Smooth muscle cell (in vitro differentiated cells): ENCODE measurements at regions not wholly inside any gene's neighbourhood (a gene's known extent, or its start where the extent isn't known, plus 50 kb on each side); places are given as distances from the start of the nearest gene placed in this dataset.
A peak's percentile ranks its signal among the peaks of the same experiment; 100 is the strongest.

Source experiments
- DNase-seq: peaks from one replicate; lab custom pipeline; 2025; ENCODE audit not compliant: unreplicated experiment; lab: John Stamatoyannopoulos, UW
- H2AFZ ChIP-seq: fragments of 200-600 bp; sonication (generic); 2 replicates; pipeline ENCODE4 v1.6.0; 2016; ENCODE audit warnings: antibody characterized with exemption, low read depth, mild to moderate bottlenecking
- H3F3A ChIP-seq: fragments of 200-600 bp; sonication (generic); 2 replicates; pipeline ENCODE4 v1.6.0; 2017; ENCODE audit warnings: antibody characterized with exemption, low read depth
- H3K27ac ChIP-seq: fragments of 200-600 bp; sonication (generic); 2 replicates; pipeline ENCODE4 v1.5.1; 2016; ENCODE audit warnings: low read depth, mild to moderate bottlenecking
- H3K27me3 ChIP-seq: fragments of 200-600 bp; sonication (generic); 2 replicates; pipeline ENCODE4 v1.6.1; 2016; ENCODE audit warnings: low read depth, mild to moderate bottlenecking
- H3K36me3 ChIP-seq: fragments of 200-600 bp; sonication (generic); 2 replicates; pipeline ENCODE4 v1.5.1; 2016; ENCODE audit warnings: low read depth
- H3K4me1 ChIP-seq: fragments of 200-600 bp; sonication (generic); 2 replicates; pipeline ENCODE4 v1.5.1; 2016; ENCODE audit warnings: low read depth
- H3K4me2 ChIP-seq: fragments of 200-600 bp; sonication (generic); 2 replicates; pipeline ENCODE4 v1.6.0; 2016; ENCODE audit warnings: mild to moderate bottlenecking
- H3K4me3 ChIP-seq: fragments of 200-600 bp; sonication (generic); 2 replicates; pipeline ENCODE4 v1.5.1; 2016; ENCODE audit warnings: mild to moderate bottlenecking
- H3K79me2 ChIP-seq: fragments of 200-600 bp; sonication (generic); 2 replicates; pipeline ENCODE4 v1.6.0; 2016; ENCODE audit warnings: low read depth, mild to moderate bottlenecking
- H3K9ac ChIP-seq: fragments of 200-600 bp; sonication (generic); 2 replicates; pipeline ENCODE4 v1.6.0; 2016; ENCODE audit warnings: low read depth
- H3K9me3 ChIP-seq: fragments of 200-600 bp; sonication (generic); replicated peaks from 2 replicates; pipeline ENCODE4 v1.5.1; 2016; ENCODE audit warnings: low read depth
- H4K20me1 ChIP-seq: fragments of 200-600 bp; sonication (generic); 2 replicates; pipeline ENCODE4 v1.6.0; 2016; ENCODE audit warnings: low read depth
- CTCF ChIP-seq: fragments of 200-600 bp; sonication (generic); IDR thresholded peaks from 2 replicates; pipeline ENCODE4 v1.5.1; 2017; ENCODE audit warnings: borderline replicate concordance, mild to moderate bottlenecking, antibody characterized with exemption; ENCODE audit not compliant: insufficient read depth, poor library complexity, severe bottlenecking
- WGBS: methylation state at CpG from one replicate; pipeline ENCODE4 v1.1.7; 2016; ENCODE audit warnings: low lambda C conversion rate; 5-methylcytosine and 5-hydroxymethylcytosine counted together

GRCh38 chr7:108815815-108816214 lies 246.1 kb downstream of the DNAJB9 start:
- Histone ChIP-seq H3K4me3 (no peak overlapping the region), H4K20me1 (no peaks in the 10 kb centered on the region), H3K27ac (no peak overlapping the region), H2AFZ (no peak overlapping the region), H3K79me2 (no peaks in the 10 kb centered on the region), H3K27me3 (no peaks in the 10 kb centered on the region), H3F3A (no peaks in the 10 kb centered on the region), H3K4me2 (no peak overlapping the region), H3K36me3 (no peaks in the 10 kb centered on the region), H3K9ac (no peak overlapping the region), H3K4me1 (no peaks in the 10 kb centered on the region), H3K9me3 (no peaks in the 10 kb centered on the region)
- TF ChIP-seq CTCF, result no peak
- WGBS, result 74% methylated on average over 2 of the region's 2 CpGs
- no peak for DNase-seq

GRCh38 chr7:108818742-108819141 lies 249.1 kb downstream of the DNAJB9 start:
- WGBS, result 37% methylated on average over 2 of the region's 2 CpGs

GRCh38 chr7:108824840-108825580 lies 255.3 kb downstream of the DNAJB9 start:
- H3K9ac ChIP-seq, result peak overlapping the region; percentile 4
- no peaks in the 10 kb centered on the region for H3K9me3 ChIP-seq
- no peaks in the 10 kb centered on the region for H4K20me1 ChIP-seq
- H3K4me2 ChIP-seq, result peak overlapping the region; percentile 28
- no peak overlapping the region for H3K4me3 ChIP-seq
- H3K36me3 ChIP-seq, result no peaks in the 10 kb centered on the region
- WGBS, result 46% methylated on average over 3 of the region's 3 CpGs
- no peaks in the 10 kb centered on the region for H3K27me3 ChIP-seq
- H3K4me1 ChIP-seq, result no peaks in the 10 kb centered on the region
- H3K79me2 ChIP-seq, result no peaks in the 10 kb centered on the region
- H3K27ac ChIP-seq, result peak overlapping the region; percentile 76
- DNase-seq, result no peak
- TF ChIP-seq CTCF, result no peak
- peak overlapping the region; percentile 49 for H2AFZ ChIP-seq
- peaks cover 5% of the 10 kb centered on the region for H3F3A ChIP-seq

More at GRCh38 chr7:108818742-108819141, 249.1 kb downstream of the DNAJB9 start:
- no peak for TF ChIP-seq CTCF
- H3K4me3 ChIP-seq, result no peak overlapping the region
- H3K9ac ChIP-seq, result no peak overlapping the region
- no peak overlapping the region for H2AFZ ChIP-seq
- H3K4me2 ChIP-seq, result no peak overlapping the region
- no peak for DNase-seq
- no peaks in the 10 kb centered on the region for H3F3A ChIP-seq
- H3K79me2 ChIP-seq, result no peaks in the 10 kb centered on the region
- H3K27me3 ChIP-seq, result no peaks in the 10 kb centered on the region
- H3K27ac ChIP-seq, result no peak overlapping the region
- no peaks in the 10 kb centered on the region for H3K36me3 ChIP-seq
- no peaks in the 10 kb centered on the region for H3K9me3 ChIP-seq
- no peaks in the 10 kb centered on the region for H3K4me1 ChIP-seq
- no peaks in the 10 kb centered on the region for H4K20me1 ChIP-seq

- WGBS, result 93% methylated on average over 2 of the region's 2 CpGs
- Histone ChIP-seq H3K4me2 (peak overlapping the region; percentile 25), H2AFZ (no peak overlapping the region), H3K27ac (peak overlapping the region; percentile 76), H3K36me3 (no peaks in the 10 kb centered on the region), H4K20me1 (no peaks in the 10 kb centered on the region), H3K4me3 (no peak overlapping the region), H3K79me2 (no peaks in the 10 kb centered on the region), H3K27me3 (no peaks in the 10 kb centered on the region), H3K9ac (no peak overlapping the region), H3F3A (peaks cover 5% of the 10 kb centered on the region), H3K4me1 (no peaks in the 10 kb centered on the region), H3K9me3 (no peaks in the 10 kb centered on the region)
- no peak for DNase-seq
- TF ChIP-seq CTCF, result no peak
Observed at GRCh38 chr7:108825581-108825909, 255.9 kb downstream of the DNAJB9 start.
